NCI-H2227 treated with DMSO at 0.1 percent for 48 hours (cell line): ENCODE measurements at regions not wholly inside any gene's neighbourhood (a gene's known extent, or its start where the extent isn't known, plus 50 kb on each side); places are given as distances from the start of the nearest gene placed in this dataset.
A peak's percentile ranks its signal among the peaks of the same experiment; 100 is the strongest.
"Not testable (repeated sequence)": the region's sequence is repeated elsewhere in the genome, so short reads cannot be mapped to it uniquely, and the experiment has no call there.

Source experiments
- DNase-seq: peaks from one replicate; lab custom pipeline; 2025; lab: John Stamatoyannopoulos, UW

- DNase-seq: no peak
These were observed 190.1 kb upstream of the AKR1E2 start for GRCh38 chr10:4635883-4636282.

GRCh38 chr10:4635388-4635787 lies 190.6 kb upstream of the AKR1E2 start:
- no peak for DNase-seq

GRCh38 chr10:4633776-4634175 lies 192.2 kb upstream of the AKR1E2 start:
- no peak for DNase-seq

GRCh38 chr10:4633186-4633585 lies 192.8 kb upstream of the AKR1E2 start:
- DNase-seq: no peak

- DNase-seq: no peak
These were observed 193.2 kb upstream of the AKR1E2 start for GRCh38 chr10:4632757-4633156.

- no peak for DNase-seq
These were observed 199.1 kb upstream of the AKR1E2 start for GRCh38 chr10:4626919-4627318.

- no peak for DNase-seq
These were observed 202.1 kb upstream of the AKR1E2 start for GRCh38 chr10:4623757-4624420.

GRCh38 chr10:4623200-4623599 lies 202.8 kb upstream of the AKR1E2 start:
- DNase-seq: no peak

GRCh38 chr10:4622384-4622783 lies 203.6 kb upstream of the AKR1E2 start:
- DNase-seq: no peak

GRCh38 chr10:4617589-4617988 lies 208.4 kb upstream of the AKR1E2 start:
- no peak for DNase-seq

GRCh38 chr10:4615042-4615441 lies 211.0 kb upstream of the AKR1E2 start:
- no peak for DNase-seq

GRCh38 chr10:4609251-4609650 lies 216.8 kb upstream of the AKR1E2 start:
- DNase-seq: no peak

- peak; percentile 21 for DNase-seq
These were observed 218.3 kb upstream of the AKR1E2 start for GRCh38 chr10:4607681-4608080.

- DNase-seq: no peak
These were observed 219.0 kb upstream of the AKR1E2 start for GRCh38 chr10:4606856-4607636.

GRCh38 chr10:4602764-4603491 lies 223.1 kb upstream of the AKR1E2 start:
- DNase-seq: no peak

- DNase-seq: no peak
These were observed 226.5 kb upstream of the AKR1E2 start for GRCh38 chr10:4599471-4599870.

- not testable (repeated sequence) for DNase-seq
These were observed 228.1 kb upstream of the AKR1E2 start for GRCh38 chr10:4597898-4598297.

- no peak for DNase-seq
These were observed 229.1 kb upstream of the AKR1E2 start for GRCh38 chr10:4596951-4597350.

GRCh38 chr10:4595719-4596319 lies 230.2 kb upstream of the AKR1E2 start:
- DNase-seq: no peak

- no peak for DNase-seq
These were observed 235.2 kb upstream of the AKR1E2 start for GRCh38 chr10:4590807-4591206.

- DNase-seq: no peak
These were observed 237.2 kb upstream of the AKR1E2 start for GRCh38 chr10:4588824-4589223.

GRCh38 chr10:4587466-4587865 lies 238.5 kb upstream of the AKR1E2 start:
- no peak for DNase-seq

- DNase-seq: no peak
These were observed 239.2 kb upstream of the AKR1E2 start for GRCh38 chr10:4586776-4587175.
